Suprapubic skin (tissue), 3 donors: ENCODE measurements at regions not wholly inside any gene's neighbourhood (a gene's known extent, or its start where the extent isn't known, plus 50 kb on each side); places are given as distances from the start of the nearest gene placed in this dataset.

ENCODE experiments used
- CTCF ChIP-seq, 2 donors: fragments of 200-600 bp in 1 of 2; fragments of 450-650 bp in 1 of 2; sonication (generic) in 1 of 2; IDR thresholded peaks; one replicate each; pipeline ENCODE4 v1.5.1; 2016 to 2019; ENCODE audit warnings: antibody characterized with exemption in 2 of 2, mild to moderate bottlenecking in 1 of 2, moderate library complexity in 1 of 2
- POLR2A ChIP-seq, 2 donors: fragments of 450-650 bp; IDR thresholded peaks; one replicate each; pipeline ENCODE4 v1.6.1; 2017; ENCODE audit warnings: antibody characterized with exemption in 2 of 2, mild to moderate bottlenecking in 2 of 2, moderate library complexity in 2 of 2

DNA sequence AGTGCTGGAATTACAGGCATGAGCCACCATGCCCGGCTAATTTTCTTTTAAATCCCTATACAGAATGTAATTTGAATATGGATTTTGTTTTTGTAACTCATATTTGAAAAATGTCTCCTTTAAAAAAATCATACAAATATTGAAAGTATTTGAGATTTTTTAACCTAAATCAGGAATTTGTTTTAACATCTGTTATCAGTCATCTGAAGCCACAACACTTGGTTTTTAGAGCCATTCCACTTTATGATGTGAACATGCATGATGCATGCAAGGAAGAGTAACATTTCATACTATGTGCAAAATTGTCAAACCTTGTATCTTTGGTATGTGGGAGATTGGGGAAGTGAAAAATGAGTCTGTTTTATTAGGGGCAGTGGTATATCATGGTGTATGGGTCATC lies 124.5 kb upstream of the AHI1 start:
- TF ChIP-seq POLR2A (IDR thresholded peaks at IDR 0.05) = no peak
- TF ChIP-seq CTCF (IDR thresholded peaks at IDR 0.05) = no peak
